ENCODE measurements at regions not wholly inside any gene's neighbourhood (a gene's known extent, or its start where the extent isn't known, plus 50 kb on each side); places are given as distances from the start of the nearest gene placed in this dataset.

- Histone ChIP-seq H3K9me1 (replicated peaks; ENCODE audit: control insufficient read depth, extremely low read depth, insufficient read depth, low read length) (no peaks in the 10 kb centered on the region), H3K79me2 (ENCODE audit: control insufficient read depth, insufficient read depth, low read length) (no peaks in the 10 kb centered on the region), H3K4me1 (ENCODE audit: control insufficient read depth, extremely low read depth, insufficient read depth, low read length) (no peaks in the 10 kb centered on the region), H3K36me3 (ENCODE audit: control insufficient read depth in 2 of 2, extremely low read depth in 1 of 2, insufficient read depth in 2 of 2, low read length in 2 of 2) (no peaks in the 10 kb centered on the region), H3K9ac (replicated peaks; ENCODE audit: extremely low read depth, insufficient read depth, low read length) (no peak overlapping the region), H3K27ac (ENCODE audit: insufficient read depth, low read depth, low read length) (no peak overlapping the region), H4K20me1 (replicated peaks; ENCODE audit: control insufficient read depth, extremely low read depth, insufficient read depth, low read length) (no peaks in the 10 kb centered on the region), H3K9me3 (replicated peaks; ENCODE audit: control insufficient read depth, insufficient read depth, low read length) (no peaks in the 10 kb centered on the region), H3K4me2 (ENCODE audit: insufficient read depth, low read length) (no peak overlapping the region), H2AFZ (ENCODE audit: low read depth, low read length) (no peak overlapping the region), H3K4me3 (replicated peaks in 1 of 3; ENCODE audit: insufficient read depth in 1 of 3, low read depth in 1 of 3, low read length in 3 of 3) (no peak overlapping the region), H3K27me3 (ENCODE audit: control insufficient read depth in 2 of 2, insufficient read depth in 2 of 2, low read length in 2 of 2) (no peaks in the 10 kb centered on the region)
- intact Hi-C loops (cut with micrococcal nuclease) (no loop called here), dilution Hi-C loops (cut with MboI; ENCODE audit: extremely low pct_ligation_motif_present, low sequenced_read_pairs) (no loop called here)
- DNase-seq (ENCODE audit: low read depth, low spot score) (peak; percentile 53), FAIRE-seq (peak; percentile 40)
- BruUV-seq (replicated peaks), result no TSS peak
- POLR2A ChIA-PET, result interaction anchor here (0.7 kb wide), 1 partner anchor 547 kb away, joined by 3 read pairs; no protein-coding TSS in a partner anchor
- CTCF ChIA-PET, result no interaction called here
- TF ChIP-seq GATA2 (IDR thresholded peaks at IDR 0.05; ENCODE audit: insufficient read depth, insufficient read length, low read depth, low read length) (no peak), MAX (IDR thresholded peaks at IDR 0.05; ENCODE audit: insufficient read depth, insufficient read length) (no peak), FOS (IDR thresholded peaks at IDR 0.05; ENCODE audit: borderline replicate concordance, insufficient read depth, low read length) (no peak), MYC (IDR thresholded peaks at IDR 0.05; ENCODE audit: low read depth, low read length) (no peak)
These were observed 619.0 kb downstream of the TFAP2A start for GRCh38 chr6:9795880-9796279.

GRCh38 chr6:9789201-9789600, 625.7 kb downstream of the TFAP2A start:
- no peaks in the 10 kb centered on the region for H3K9me1 ChIP-seq (replicated peaks; ENCODE audit: control insufficient read depth, extremely low read depth, insufficient read depth, low read length)
- no peak overlapping the region for H3K4me2 ChIP-seq (ENCODE audit: insufficient read depth, low read length)
- H3K9me3 ChIP-seq (replicated peaks; ENCODE audit: control insufficient read depth, insufficient read depth, low read length), result no peaks in the 10 kb centered on the region
- no peaks in the 10 kb centered on the region for H3K79me2 ChIP-seq (ENCODE audit: control insufficient read depth, insufficient read depth, low read length)
- no peaks in the 10 kb centered on the region for H3K36me3 ChIP-seq (ENCODE audit: control insufficient read depth in 2 of 2, extremely low read depth in 1 of 2, insufficient read depth in 2 of 2, low read length in 2 of 2)
- H4K20me1 ChIP-seq (replicated peaks; ENCODE audit: control insufficient read depth, extremely low read depth, insufficient read depth, low read length), result no peaks in the 10 kb centered on the region
- intact Hi-C loops (cut with micrococcal nuclease), result no loop called here
- DNase-seq (ENCODE audit: low read depth, low spot score) (no peak), FAIRE-seq (no peak)
- H3K4me3 ChIP-seq (replicated peaks in 1 of 3; ENCODE audit: insufficient read depth in 1 of 3, low read depth in 1 of 3, low read length in 3 of 3), result no peak overlapping the region
- POLR2A ChIA-PET, result no interaction called here
- no TSS peak for BruUV-seq (replicated peaks)
- H3K9ac ChIP-seq (replicated peaks; ENCODE audit: extremely low read depth, insufficient read depth, low read length), result no peak overlapping the region
- H3K27me3 ChIP-seq (ENCODE audit: control insufficient read depth in 2 of 2, insufficient read depth in 2 of 2, low read length in 2 of 2), result no peaks in the 10 kb centered on the region
- H2AFZ ChIP-seq (ENCODE audit: low read depth, low read length), result no peak overlapping the region
- dilution Hi-C loops (cut with MboI; ENCODE audit: extremely low pct_ligation_motif_present, low sequenced_read_pairs), result no loop called here
- no peaks in the 10 kb centered on the region for H3K4me1 ChIP-seq (ENCODE audit: control insufficient read depth, extremely low read depth, insufficient read depth, low read length)
- CTCF ChIA-PET, result no interaction called here
- TF ChIP-seq JUN (IDR thresholded peaks at IDR 0.05; ENCODE audit: borderline replicate concordance, insufficient read depth, insufficient read length, low read depth), result no peak
- no peak for TF ChIP-seq MAX (IDR thresholded peaks at IDR 0.05; ENCODE audit: insufficient read depth, insufficient read length)
- no peak for TF ChIP-seq GATA2 (IDR thresholded peaks at IDR 0.05; ENCODE audit: insufficient read depth, insufficient read length, low read depth, low read length)
- no peak for TF ChIP-seq POLR2AphosphoS5 (IDR thresholded peaks at IDR 0.05; ENCODE audit: insufficient read depth, low read depth, low read length)
- TF ChIP-seq FOS (IDR thresholded peaks at IDR 0.05; ENCODE audit: borderline replicate concordance, insufficient read depth, low read length), result no peak
- TF ChIP-seq EZH2 (IDR thresholded peaks at IDR 0.05; ENCODE audit: borderline replicate concordance, low read depth, low read length, severe bottlenecking), result no peak
- TF ChIP-seq CTCF (IDR thresholded peaks at IDR 0.05; ENCODE audit: extremely low read depth in 1 of 2, insufficient read depth in 1 of 2, low read depth in 1 of 2, low read length in 2 of 2), result no peak
- TF ChIP-seq MYC (IDR thresholded peaks at IDR 0.05; ENCODE audit: low read depth, low read length), result no peak
- TF ChIP-seq POLR2A (IDR thresholded peaks at IDR 0.05; ENCODE audit: low read depth, low read length), result no peak
- no peak overlapping the region for H3K27ac ChIP-seq (ENCODE audit: insufficient read depth, low read depth, low read length)
